Stomach (tissue), 4 donors: ENCODE measurements at regions not wholly inside any gene's neighbourhood (a gene's known extent, or its start where the extent isn't known, plus 50 kb on each side); places are given as distances from the start of the nearest gene placed in this dataset.

Experiments
- EP300 ChIP-seq: sonication (generic); formaldehyde crosslinking; IDR thresholded peaks from one replicate; pipeline ENCODE4 v1.6.1; 2017; ENCODE audit warnings: antibody characterized with exemption
- POLR2A ChIP-seq, 4 donors: fragments of 450-650 bp; IDR thresholded peaks; one replicate each; pipeline ENCODE4 v1.6.1; 2016; ENCODE audit warnings: antibody characterized with exemption in 4 of 4, control low read depth in 2 of 4, mild to moderate bottlenecking in 1 of 4, moderate library complexity in 1 of 4
- POLR2AphosphoS5 ChIP-seq, 3 donors: sonication (generic); formaldehyde crosslinking; IDR thresholded peaks; one replicate each; pipeline ENCODE4 v1.6.1; 2016; ENCODE audit warnings: antibody characterized with exemption in 3 of 3
- TF ChIP-seq, protein P1 (sequence below), 7 experiments: fragments of 450-650 bp in 4 of 7; fragments of 200-600 bp in 3 of 7; sonication (generic) in 3 of 7; IDR thresholded peaks; one replicate each; pipeline ENCODE4 v1.5.1; 2016 to 2019; ENCODE audit warnings: antibody characterized with exemption in 7 of 7, control low read depth in 2 of 7, mild to moderate bottlenecking in 1 of 7

DNA sequence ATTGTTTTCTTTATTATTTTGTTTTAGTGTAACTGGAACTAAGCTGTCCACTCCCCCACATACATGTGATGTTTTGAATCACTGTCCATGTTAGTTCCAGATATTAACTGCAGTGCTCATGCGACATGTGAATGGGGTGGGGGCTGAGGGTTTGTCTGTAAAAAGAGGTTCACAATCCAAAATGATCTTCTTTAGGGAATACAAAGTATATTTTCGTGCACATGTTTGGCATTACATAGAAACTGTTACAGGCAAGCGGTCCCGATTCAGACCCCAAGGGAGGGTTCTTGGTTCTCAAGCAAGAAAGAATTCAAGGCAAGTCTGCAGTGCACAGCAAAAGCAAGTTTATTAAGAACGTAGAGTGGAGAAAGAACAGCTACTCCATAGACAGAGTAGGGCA is 296.5 kb upstream of the CLNK start:
- TF ChIP-seq, protein P1, sequence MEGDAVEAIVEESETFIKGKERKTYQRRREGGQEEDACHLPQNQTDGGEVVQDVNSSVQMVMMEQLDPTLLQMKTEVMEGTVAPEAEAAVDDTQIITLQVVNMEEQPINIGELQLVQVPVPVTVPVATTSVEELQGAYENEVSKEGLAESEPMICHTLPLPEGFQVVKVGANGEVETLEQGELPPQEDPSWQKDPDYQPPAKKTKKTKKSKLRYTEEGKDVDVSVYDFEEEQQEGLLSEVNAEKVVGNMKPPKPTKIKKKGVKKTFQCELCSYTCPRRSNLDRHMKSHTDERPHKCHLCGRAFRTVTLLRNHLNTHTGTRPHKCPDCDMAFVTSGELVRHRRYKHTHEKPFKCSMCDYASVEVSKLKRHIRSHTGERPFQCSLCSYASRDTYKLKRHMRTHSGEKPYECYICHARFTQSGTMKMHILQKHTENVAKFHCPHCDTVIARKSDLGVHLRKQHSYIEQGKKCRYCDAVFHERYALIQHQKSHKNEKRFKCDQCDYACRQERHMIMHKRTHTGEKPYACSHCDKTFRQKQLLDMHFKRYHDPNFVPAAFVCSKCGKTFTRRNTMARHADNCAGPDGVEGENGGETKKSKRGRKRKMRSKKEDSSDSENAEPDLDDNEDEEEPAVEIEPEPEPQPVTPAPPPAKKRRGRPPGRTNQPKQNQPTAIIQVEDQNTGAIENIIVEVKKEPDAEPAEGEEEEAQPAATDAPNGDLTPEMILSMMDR (IDR thresholded peaks at IDR 0.05), result no peak
- TF ChIP-seq POLR2AphosphoS5 (IDR thresholded peaks at IDR 0.05) (no peak), POLR2A (IDR thresholded peaks at IDR 0.05) (no peak), EP300 (no peak)
